GM21526 (cell line): ENCODE measurements at regions not wholly inside any gene's neighbourhood (a gene's known extent, or its start where the extent isn't known, plus 50 kb on each side); places are given as distances from the start of the nearest gene placed in this dataset.

Source experiments
- ATAC-seq: cut with Tn5 transposase; IDR thresholded peaks from one replicate; pipeline ENCODE4 v1.9.1; 2021; ENCODE audit warnings: moderate library complexity; ENCODE audit not compliant: unreplicated experiment, low FRiP score

GRCh38 chr1:229114315-229114714 lies 156.6 kb upstream of the RAB4A start:
- ATAC-seq: no peak

GRCh38 chr1:229114850-229115365 lies 156.0 kb upstream of the RAB4A start:
- ATAC-seq: no peak

- ATAC-seq: no peak
Observed at GRCh38 chr1:229116114-229116513, 154.8 kb upstream of the RAB4A start.

GRCh38 chr1:229117664-229118300 lies 153.1 kb upstream of the RAB4A start:
- no peak for ATAC-seq

GRCh38 chr1:229118477-229119061 lies 152.3 kb upstream of the RAB4A start:
- ATAC-seq: no peak

GRCh38 chr1:229119161-229119560 lies 151.8 kb upstream of the RAB4A start:
- ATAC-seq: no peak

GRCh38 chr1:229119876-229120275 lies 151.0 kb upstream of the RAB4A start:
- no peak for ATAC-seq

GRCh38 chr1:229121845-229122436 lies 149.0 kb upstream of the RAB4A start:
- no peak for ATAC-seq

GRCh38 chr1:229122606-229123005 lies 148.3 kb upstream of the RAB4A start:
- ATAC-seq: no peak

GRCh38 chr1:229124116-229124515 lies 146.8 kb upstream of the RAB4A start:
- no peak for ATAC-seq

GRCh38 chr1:229124520-229125124 lies 146.3 kb upstream of the RAB4A start:
- no peak for ATAC-seq

GRCh38 chr1:229127301-229127700 lies 143.6 kb upstream of the RAB4A start:
- ATAC-seq: no peak

GRCh38 chr1:229128066-229128608 lies 142.8 kb upstream of the RAB4A start:
- ATAC-seq: no peak

GRCh38 chr1:229129301-229130027 lies 141.4 kb upstream of the RAB4A start:
- no peak for ATAC-seq

GRCh38 chr1:229130028-229130668 lies 140.8 kb upstream of the RAB4A start:
- no peak for ATAC-seq

- no peak for ATAC-seq
Observed at GRCh38 chr1:229131243-229132105, 139.4 kb upstream of the RAB4A start.

- no peak for ATAC-seq
Observed at GRCh38 chr1:229132106-229132443, 138.8 kb upstream of the RAB4A start.

GRCh38 chr1:229132706-229133105 lies 138.2 kb upstream of the RAB4A start:
- ATAC-seq: no peak

GRCh38 chr1:229133151-229133550 lies 137.8 kb upstream of the RAB4A start:
- ATAC-seq: no peak
